Nephron progenitor cell (in vitro differentiated cells): ENCODE measurements at regions not wholly inside any gene's neighbourhood (a gene's known extent, or its start where the extent isn't known, plus 50 kb on each side); places are given as distances from the start of the nearest gene placed in this dataset.

Source experiments
- DNase-seq: peaks from one replicate; pipeline ENCODE4 v3.0.0; 2021
- H3K27ac Mint-ChIP-seq: 2 replicates; pipeline ENCODE4 v1.8.0; 2021; ENCODE audit warnings: mild to moderate bottlenecking, moderate library complexity, mixed read lengths
- H3K27me3 Mint-ChIP-seq: 2 replicates; pipeline ENCODE4 v1.8.0; 2021; ENCODE audit warnings: mild to moderate bottlenecking, low read depth, mixed read lengths; ENCODE audit not compliant: poor library complexity
- H3K36me3 Mint-ChIP-seq: 2 replicates; pipeline ENCODE4 v1.8.0; 2021; ENCODE audit warnings: low read depth, mixed read lengths
- H3K4me1 Mint-ChIP-seq: 2 replicates; pipeline ENCODE4 v1.8.0; 2021; ENCODE audit warnings: mixed read lengths
- H3K4me3 Mint-ChIP-seq: 2 replicates; pipeline ENCODE4 v1.8.0; 2021; ENCODE audit warnings: mild to moderate bottlenecking, moderate library complexity, mixed read lengths
- H3K9me3 Mint-ChIP-seq: 2 replicates; pipeline ENCODE4 v1.8.0; 2021; ENCODE audit warnings: mild to moderate bottlenecking, moderate library complexity, mixed read lengths
- TF ChIP-seq, protein P1 (sequence below): fragments of 200-600 bp; sonication (generic); IDR thresholded peaks from 2 replicates; pipeline ENCODE4 v1.5.0; 2021; ENCODE audit warnings: antibody characterized with exemption

- H3K4me1 Mint-ChIP-seq = peaks cover 7% of the 10 kb centered on the region
- H3K9me3 Mint-ChIP-seq = peaks cover 18% of the 10 kb centered on the region
- no peak for DNase-seq
- H3K27me3 Mint-ChIP-seq = peaks cover 3% of the 10 kb centered on the region
- H3K36me3 Mint-ChIP-seq = peaks cover 6% of the 10 kb centered on the region
- H3K27ac Mint-ChIP-seq = peak overlapping the region; percentile 61
- TF ChIP-seq, protein P1, sequence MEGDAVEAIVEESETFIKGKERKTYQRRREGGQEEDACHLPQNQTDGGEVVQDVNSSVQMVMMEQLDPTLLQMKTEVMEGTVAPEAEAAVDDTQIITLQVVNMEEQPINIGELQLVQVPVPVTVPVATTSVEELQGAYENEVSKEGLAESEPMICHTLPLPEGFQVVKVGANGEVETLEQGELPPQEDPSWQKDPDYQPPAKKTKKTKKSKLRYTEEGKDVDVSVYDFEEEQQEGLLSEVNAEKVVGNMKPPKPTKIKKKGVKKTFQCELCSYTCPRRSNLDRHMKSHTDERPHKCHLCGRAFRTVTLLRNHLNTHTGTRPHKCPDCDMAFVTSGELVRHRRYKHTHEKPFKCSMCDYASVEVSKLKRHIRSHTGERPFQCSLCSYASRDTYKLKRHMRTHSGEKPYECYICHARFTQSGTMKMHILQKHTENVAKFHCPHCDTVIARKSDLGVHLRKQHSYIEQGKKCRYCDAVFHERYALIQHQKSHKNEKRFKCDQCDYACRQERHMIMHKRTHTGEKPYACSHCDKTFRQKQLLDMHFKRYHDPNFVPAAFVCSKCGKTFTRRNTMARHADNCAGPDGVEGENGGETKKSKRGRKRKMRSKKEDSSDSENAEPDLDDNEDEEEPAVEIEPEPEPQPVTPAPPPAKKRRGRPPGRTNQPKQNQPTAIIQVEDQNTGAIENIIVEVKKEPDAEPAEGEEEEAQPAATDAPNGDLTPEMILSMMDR = no peak
- H3K4me3 Mint-ChIP-seq = no peak overlapping the region
These were observed 175.7 kb downstream of the C12orf50 start for GRCh38 chr12:87853448-87854003.

DNA sequence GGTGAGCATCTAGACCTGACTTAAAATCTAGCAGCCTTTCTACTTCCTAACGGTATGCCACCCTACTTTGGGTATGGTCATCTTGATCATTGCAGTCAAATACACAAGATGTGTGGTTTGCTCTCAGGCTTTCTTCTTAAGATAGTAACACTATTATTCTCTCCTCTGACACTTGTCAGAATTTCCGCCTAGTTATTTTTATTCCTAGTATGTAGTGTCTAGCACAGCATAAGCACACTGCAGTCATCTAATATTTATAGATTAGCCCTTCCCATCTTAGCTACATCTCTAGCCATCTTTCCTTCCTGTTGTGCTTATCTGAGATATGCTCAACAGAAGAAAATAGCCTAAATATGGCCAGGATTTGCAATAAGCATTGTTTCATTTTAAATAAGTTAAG, 180.1 kb downstream of the C12orf50 start:
- Mint-ChIP-seq H3K9me3 (peaks cover 15% of the 10 kb centered on the region), H3K36me3 (peaks cover 4% of the 10 kb centered on the region), H3K4me1 (peaks cover 40% of the 10 kb centered on the region), H3K27me3 (peaks cover 2% of the 10 kb centered on the region), H3K4me3 (no peak overlapping the region), H3K27ac (no peak overlapping the region)
- no peak for DNase-seq
- TF ChIP-seq, protein P1 = no peak

- H3K27ac Mint-ChIP-seq = no peak overlapping the region
- TF ChIP-seq, protein P1 = peak; percentile 89
- DNase-seq = peak; percentile 19
- peaks cover 7% of the 10 kb centered on the region for H3K9me3 Mint-ChIP-seq
- H3K36me3 Mint-ChIP-seq = no peaks in the 10 kb centered on the region
- no peaks in the 10 kb centered on the region for H3K27me3 Mint-ChIP-seq
- H3K4me3 Mint-ChIP-seq = no peak overlapping the region
- H3K4me1 Mint-ChIP-seq = peaks cover 35% of the 10 kb centered on the region
These were observed 180.8 kb downstream of the C12orf50 start for GRCh38 chr12:87848248-87848868.

DNA sequence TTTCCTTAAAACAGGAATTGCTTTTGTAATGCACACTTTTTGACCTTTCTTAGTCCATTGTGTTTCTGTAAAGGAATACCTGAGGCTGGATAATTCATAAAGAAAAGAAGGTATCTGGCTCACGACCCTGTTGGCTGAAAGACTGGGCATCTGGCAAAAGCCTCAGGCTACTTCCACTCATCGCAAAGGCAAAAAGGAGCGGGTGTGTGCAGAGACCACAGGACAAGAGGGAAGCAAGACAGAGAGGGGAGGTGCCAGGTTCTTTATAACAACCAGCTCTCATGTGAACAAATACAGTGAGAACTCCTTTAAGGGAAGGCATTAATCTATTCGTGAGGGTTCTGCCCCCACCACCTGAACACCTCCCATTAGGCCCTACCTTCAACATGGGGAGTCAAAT, 182.1 kb downstream of the C12orf50 start:
- H3K27me3 Mint-ChIP-seq = no peaks in the 10 kb centered on the region
- peaks cover 3% of the 10 kb centered on the region for H3K9me3 Mint-ChIP-seq
- H3K36me3 Mint-ChIP-seq = no peaks in the 10 kb centered on the region
- TF ChIP-seq, protein P1 = no peak
- H3K4me1 Mint-ChIP-seq = peaks cover 35% of the 10 kb centered on the region
- peak overlapping the region; percentile 6 for H3K4me3 Mint-ChIP-seq
- peak overlapping the region; percentile 94 for H3K27ac Mint-ChIP-seq
- DNase-seq = no peak

- Mint-ChIP-seq H3K36me3 (no peaks in the 10 kb centered on the region), H3K9me3 (no peaks in the 10 kb centered on the region), H3K4me3 (peak overlapping the region; percentile 55), H3K27me3 (no peaks in the 10 kb centered on the region), H3K27ac (peak overlapping the region; percentile 87), H3K4me1 (peaks cover 45% of the 10 kb centered on the region)
- TF ChIP-seq, protein P1 = no peak
- DNase-seq = peak; percentile 11
These were observed 183.2 kb downstream of the C12orf50 start for GRCh38 chr12:87846045-87846444.

- no peak overlapping the region for H3K4me3 Mint-ChIP-seq
- H3K27ac Mint-ChIP-seq = no peak overlapping the region
- H3K4me1 Mint-ChIP-seq = peaks cover 34% of the 10 kb centered on the region
- H3K36me3 Mint-ChIP-seq = no peaks in the 10 kb centered on the region
- H3K27me3 Mint-ChIP-seq = peaks cover 4% of the 10 kb centered on the region
- TF ChIP-seq, protein P1 = no peak
- no peak for DNase-seq
- peaks cover 11% of the 10 kb centered on the region for H3K9me3 Mint-ChIP-seq
These were observed 187.3 kb downstream of the C12orf50 start for GRCh38 chr12:87841935-87842334.
